ENCODE measurements at regions not wholly inside any gene's neighbourhood (a gene's known extent, or its start where the extent isn't known, plus 50 kb on each side); places are given as distances from the start of the nearest gene placed in this dataset.
"Not testable (repeated sequence)": the region's sequence is repeated elsewhere in the genome, so short reads cannot be mapped to it uniquely, and the experiment has no call there.

DNA sequence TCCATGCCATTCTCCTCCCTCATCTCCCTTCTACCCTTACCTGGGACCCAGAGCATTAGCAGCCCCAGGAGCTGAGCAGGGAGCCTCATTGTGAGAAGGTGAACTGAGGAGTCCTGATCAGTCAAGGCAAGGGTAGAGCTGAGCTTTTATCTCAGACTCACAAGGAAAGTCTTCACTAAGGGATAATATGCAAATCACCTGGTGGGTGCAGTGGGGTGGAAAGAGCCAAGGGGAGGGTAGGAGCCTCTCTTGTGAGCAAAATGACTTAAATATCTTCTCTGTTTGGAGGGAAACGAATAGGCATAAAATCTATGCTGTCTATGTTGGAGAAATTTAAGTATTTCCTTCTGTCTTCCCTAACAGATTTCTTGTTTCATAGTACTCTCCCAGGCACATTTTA is 554.0 kb downstream of the RPIA start:
- TF ChIP-seq, protein P1, sequence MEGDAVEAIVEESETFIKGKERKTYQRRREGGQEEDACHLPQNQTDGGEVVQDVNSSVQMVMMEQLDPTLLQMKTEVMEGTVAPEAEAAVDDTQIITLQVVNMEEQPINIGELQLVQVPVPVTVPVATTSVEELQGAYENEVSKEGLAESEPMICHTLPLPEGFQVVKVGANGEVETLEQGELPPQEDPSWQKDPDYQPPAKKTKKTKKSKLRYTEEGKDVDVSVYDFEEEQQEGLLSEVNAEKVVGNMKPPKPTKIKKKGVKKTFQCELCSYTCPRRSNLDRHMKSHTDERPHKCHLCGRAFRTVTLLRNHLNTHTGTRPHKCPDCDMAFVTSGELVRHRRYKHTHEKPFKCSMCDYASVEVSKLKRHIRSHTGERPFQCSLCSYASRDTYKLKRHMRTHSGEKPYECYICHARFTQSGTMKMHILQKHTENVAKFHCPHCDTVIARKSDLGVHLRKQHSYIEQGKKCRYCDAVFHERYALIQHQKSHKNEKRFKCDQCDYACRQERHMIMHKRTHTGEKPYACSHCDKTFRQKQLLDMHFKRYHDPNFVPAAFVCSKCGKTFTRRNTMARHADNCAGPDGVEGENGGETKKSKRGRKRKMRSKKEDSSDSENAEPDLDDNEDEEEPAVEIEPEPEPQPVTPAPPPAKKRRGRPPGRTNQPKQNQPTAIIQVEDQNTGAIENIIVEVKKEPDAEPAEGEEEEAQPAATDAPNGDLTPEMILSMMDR (conservative IDR thresholded peaks at IDR 0.05; ENCODE audit: low read depth, low read length): not testable (repeated sequence)
- not testable (repeated sequence) for TF ChIP-seq EZH2phosphoT487 (IDR thresholded peaks at IDR 0.05; ENCODE audit: borderline replicate concordance, low read length)
